Mammary epithelial cell (primary cell): ENCODE measurements at regions not wholly inside any gene's neighbourhood (a gene's known extent, or its start where the extent isn't known, plus 50 kb on each side); places are given as distances from the start of the nearest gene placed in this dataset.

Experiments used
- CTCF ChIP-seq, 2 donors: IDR thresholded peaks in 1 of 2; conservative IDR thresholded peaks in 1 of 2; 2 replicates each; pipeline ENCODE4 v1.5.1; 2011 to 2012; ENCODE audit warnings: inconsistent platforms in 2 of 2, low read length in 2 of 2, mild to moderate bottlenecking in 2 of 2, control low read depth in 1 of 2, low read depth in 1 of 2; ENCODE audit not compliant: insufficient read depth in 1 of 2; ENCODE audit errors: extremely low read depth in 1 of 2
- EZH2 ChIP-seq: IDR thresholded peaks from 2 replicates; pipeline ENCODE4 v1.6.1; 2012; ENCODE audit warnings: low read length, inconsistent platforms, borderline replicate concordance

DNA sequence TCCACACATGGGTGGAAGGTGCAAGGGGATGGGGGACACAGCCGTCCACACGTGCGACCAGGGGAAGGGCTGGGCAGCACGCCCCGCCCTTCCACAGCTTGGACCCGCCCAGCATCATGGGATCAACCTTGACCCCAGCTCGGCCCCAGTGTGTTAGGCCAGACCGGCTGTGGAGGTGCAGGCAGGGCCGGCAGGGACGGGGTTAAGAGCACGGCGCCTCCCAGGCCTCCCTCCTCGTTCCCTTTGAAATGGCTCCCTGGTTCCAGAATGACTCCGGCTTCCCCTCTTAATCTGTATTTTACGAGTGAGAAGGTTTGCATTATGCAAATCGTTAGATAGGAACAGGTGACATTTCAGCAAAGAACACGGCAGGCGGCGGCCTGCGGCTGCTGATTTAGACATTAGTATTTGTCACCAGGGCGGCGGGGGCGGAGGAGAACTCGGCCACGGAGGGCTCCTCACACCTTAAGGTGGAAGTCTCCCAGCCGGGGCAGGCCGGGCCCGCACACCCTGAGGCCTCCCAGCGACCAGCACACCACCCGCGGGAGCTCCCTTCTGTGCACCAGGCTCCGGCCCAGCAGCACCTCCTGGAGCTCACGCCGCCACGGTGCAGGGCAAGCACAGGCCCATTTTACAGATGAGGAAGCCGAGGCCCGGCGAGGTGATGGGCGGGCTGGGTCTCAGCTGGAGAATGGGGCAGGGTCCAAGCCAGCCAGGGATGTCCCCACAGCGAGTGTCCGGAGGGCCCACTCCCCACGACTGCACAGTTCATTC, 116.1 kb downstream of the FAM53A start:
- TF ChIP-seq CTCF (conservative IDR thresholded peaks at IDR 0.05 in 1 of 2, IDR thresholded peaks at IDR 0.05 in 1 of 2; ENCODE audit: extremely low read depth in 1 of 2, insufficient read depth in 1 of 2, low read depth in 1 of 2, low read length in 2 of 2) (peak in 1 of 2 donors; percentile 8), EZH2 (no peak)
